C4-2B (cell line): ENCODE measurements at regions not wholly inside any gene's neighbourhood (a gene's known extent, or its start where the extent isn't known, plus 50 kb on each side); places are given as distances from the start of the nearest gene placed in this dataset.

ENCODE experiments used
- ZFX ChIP-seq: fragments of 450-650 bp; IDR thresholded peaks from 2 replicates; pipeline ENCODE4 v1.6.1; 2017
- TF ChIP-seq, protein P1 (sequence below): fragments of 450-650 bp; conservative IDR thresholded peaks from 2 replicates; pipeline ENCODE4 v1.5.1; 2017; ENCODE audit warnings: mild to moderate bottlenecking

DNA sequence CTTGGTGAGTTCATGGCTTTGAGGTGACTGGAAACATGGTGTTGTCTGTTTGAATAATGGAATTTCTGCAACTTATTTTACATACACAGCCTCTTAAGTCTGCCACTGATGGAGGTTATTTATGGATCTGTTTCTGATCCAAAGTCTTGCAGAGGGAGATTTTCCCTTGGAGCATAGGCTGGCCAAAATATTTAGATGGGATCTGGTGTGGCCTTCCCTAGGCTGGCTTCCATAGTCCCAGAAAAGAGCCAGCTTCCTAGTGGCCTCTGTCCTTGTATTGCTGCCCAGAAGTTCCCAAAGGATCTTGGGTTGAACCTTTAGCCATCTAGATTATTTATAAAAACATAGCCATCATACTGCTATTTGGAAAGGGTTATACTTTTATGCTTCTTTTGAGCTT lies 491.1 kb upstream of the RGS6 start:
- TF ChIP-seq, protein P1, sequence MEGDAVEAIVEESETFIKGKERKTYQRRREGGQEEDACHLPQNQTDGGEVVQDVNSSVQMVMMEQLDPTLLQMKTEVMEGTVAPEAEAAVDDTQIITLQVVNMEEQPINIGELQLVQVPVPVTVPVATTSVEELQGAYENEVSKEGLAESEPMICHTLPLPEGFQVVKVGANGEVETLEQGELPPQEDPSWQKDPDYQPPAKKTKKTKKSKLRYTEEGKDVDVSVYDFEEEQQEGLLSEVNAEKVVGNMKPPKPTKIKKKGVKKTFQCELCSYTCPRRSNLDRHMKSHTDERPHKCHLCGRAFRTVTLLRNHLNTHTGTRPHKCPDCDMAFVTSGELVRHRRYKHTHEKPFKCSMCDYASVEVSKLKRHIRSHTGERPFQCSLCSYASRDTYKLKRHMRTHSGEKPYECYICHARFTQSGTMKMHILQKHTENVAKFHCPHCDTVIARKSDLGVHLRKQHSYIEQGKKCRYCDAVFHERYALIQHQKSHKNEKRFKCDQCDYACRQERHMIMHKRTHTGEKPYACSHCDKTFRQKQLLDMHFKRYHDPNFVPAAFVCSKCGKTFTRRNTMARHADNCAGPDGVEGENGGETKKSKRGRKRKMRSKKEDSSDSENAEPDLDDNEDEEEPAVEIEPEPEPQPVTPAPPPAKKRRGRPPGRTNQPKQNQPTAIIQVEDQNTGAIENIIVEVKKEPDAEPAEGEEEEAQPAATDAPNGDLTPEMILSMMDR = no peak
- no peak for TF ChIP-seq ZFX
